GM23338 (cell line): ENCODE measurements at regions not wholly inside any gene's neighbourhood (a gene's known extent, or its start where the extent isn't known, plus 50 kb on each side); places are given as distances from the start of the nearest gene placed in this dataset.

ENCODE experiments used
- ATAC-seq: fragments of 200-7000 bp; cut with Tn5 transposase; 3 replicates; pipeline ENCODE4 v1.9.1; 2020
- DNase-seq: peaks from one replicate; pipeline ENCODE4 v3.0.0-alpha.2; 2015; ENCODE audit warnings: low spot score
- H2AFZ ChIP-seq: fragments of 200-600 bp; sonication (generic); 2 replicates; pipeline ENCODE4 v1.8.0; 2016; ENCODE audit warnings: antibody characterized with exemption, mild to moderate bottlenecking, moderate library complexity
- H3F3A ChIP-seq: fragments of 200-600 bp; sonication (generic); replicated peaks from 2 replicates; pipeline ENCODE4 v1.8.0; 2017; ENCODE audit warnings: antibody characterized with exemption, mixed run types, low read depth
- H3K27ac ChIP-seq: fragments of 200-600 bp; sonication (generic); 2 replicates; pipeline ENCODE4 v1.6.1; 2016; ENCODE audit warnings: low read depth
- H3K27me3 ChIP-seq: fragments of 200-600 bp; sonication (generic); 2 replicates; pipeline ENCODE4 v1.8.0; 2016; ENCODE audit warnings: mild to moderate bottlenecking, mixed run types, moderate library complexity; ENCODE audit not compliant: insufficient read depth
- H3K36me3 ChIP-seq: fragments of 200-600 bp; sonication (generic); 2 replicates; pipeline ENCODE4 v1.8.0; 2016; ENCODE audit warnings: mild to moderate bottlenecking; ENCODE audit not compliant: insufficient read depth
- H3K4me1 ChIP-seq: fragments of 200-600 bp; sonication (generic); 2 replicates; pipeline ENCODE4 v1.8.0; 2016; ENCODE audit warnings: mild to moderate bottlenecking, moderate library complexity; ENCODE audit not compliant: insufficient read depth
- H3K4me2 ChIP-seq: fragments of 200-600 bp; sonication (generic); 2 replicates; pipeline ENCODE4 v1.7.1; 2017; ENCODE audit warnings: mixed run types
- H3K4me3 ChIP-seq: fragments of 200-600 bp; sonication (generic); 2 replicates; pipeline ENCODE4 v1.6.1; 2016; ENCODE audit warnings: mixed run types
- H3K79me2 ChIP-seq: fragments of 200-600 bp; sonication (generic); replicated peaks from 2 replicates; pipeline ENCODE4 v1.8.0; 2017; ENCODE audit warnings: mild to moderate bottlenecking; ENCODE audit not compliant: insufficient read depth
- H3K9me2 ChIP-seq: fragments of 200-600 bp; sonication (generic); 2 replicates; pipeline ENCODE4 v1.8.0; 2017; ENCODE audit not compliant: insufficient read depth
- H4K20me1 ChIP-seq: fragments of 200-600 bp; sonication (generic); replicated peaks from 2 replicates; pipeline ENCODE4 v1.8.0; 2017; ENCODE audit warnings: mild to moderate bottlenecking; ENCODE audit not compliant: insufficient read depth
- H3K27ac Mint-ChIP-seq: 2 replicates; pipeline ENCODE4 v1.8.0; 2020; ENCODE audit warnings: inconsistent platforms, mild to moderate bottlenecking, moderate library complexity, mixed read lengths
- H3K27me3 Mint-ChIP-seq: 3 replicates; pipeline ENCODE4 v1.8.0; 2022; ENCODE audit warnings: low read depth, mild to moderate bottlenecking, moderate library complexity, mixed read lengths, inconsistent platforms; ENCODE audit not compliant: insufficient read depth, poor library complexity
- H3K36me3 Mint-ChIP-seq: 3 replicates; pipeline ENCODE4 v1.8.0; 2021; ENCODE audit warnings: low read depth, mild to moderate bottlenecking, inconsistent platforms, moderate library complexity, mixed read lengths
- H3K4me1 Mint-ChIP-seq: 3 replicates; pipeline ENCODE4 v1.8.0; 2020; ENCODE audit warnings: mild to moderate bottlenecking, inconsistent platforms, mixed read lengths
- H3K4me3 Mint-ChIP-seq: 3 replicates; pipeline ENCODE4 v1.8.0; 2021; ENCODE audit warnings: moderate library complexity, mild to moderate bottlenecking, inconsistent platforms, mixed read lengths
- H3K9me3 Mint-ChIP-seq: 3 replicates; pipeline ENCODE4 v1.8.0; 2020; ENCODE audit warnings: moderate library complexity, mild to moderate bottlenecking, inconsistent platforms, mixed read lengths
- CREB1 ChIP-seq: fragments of 250-450 bp; sonication (Bioruptor Pico); IDR thresholded peaks from 2 replicates; pipeline ENCODE4 v1.5.0; 2020; ENCODE audit warnings: low read depth, mild to moderate bottlenecking, moderate library complexity
- JUNB ChIP-seq: IDR thresholded peaks from one replicate; pipeline ENCODE4 v1.6.1; 2016; ENCODE audit warnings: antibody characterized with exemption; ENCODE audit not compliant: unreplicated experiment
- NANOG ChIP-seq: IDR thresholded peaks from 2 replicates; pipeline ENCODE4 v1.6.1; 2016; ENCODE audit warnings: antibody characterized with exemption, borderline replicate concordance
- POLR2AphosphoS5 ChIP-seq: IDR thresholded peaks from 2 replicates; pipeline ENCODE4 v1.6.1; 2016; ENCODE audit warnings: antibody characterized with exemption, low read depth
- STAT1 ChIP-seq: IDR thresholded peaks from one replicate; pipeline ENCODE4 v1.6.1; 2016; ENCODE audit warnings: antibody characterized with exemption; ENCODE audit not compliant: unreplicated experiment
- ZNF331 ChIP-seq: fragments of 250-450 bp; sonication (Bioruptor Pico); IDR thresholded peaks from 2 replicates; pipeline ENCODE4 v1.5.0; 2020; ENCODE audit warnings: low read depth, mild to moderate bottlenecking, moderate library complexity
- TF ChIP-seq, protein P1 (sequence below): IDR thresholded peaks from one replicate; pipeline ENCODE4 v1.6.1; 2018; ENCODE audit warnings: antibody characterized with exemption; ENCODE audit not compliant: unreplicated experiment
- TF ChIP-seq, protein P2 (sequence below): fragments of 250-450 bp; sonication (Bioruptor Pico); IDR thresholded peaks from 2 replicates; pipeline ENCODE4 v1.5.0; 2020; ENCODE audit warnings: mild to moderate bottlenecking, moderate library complexity

DNA sequence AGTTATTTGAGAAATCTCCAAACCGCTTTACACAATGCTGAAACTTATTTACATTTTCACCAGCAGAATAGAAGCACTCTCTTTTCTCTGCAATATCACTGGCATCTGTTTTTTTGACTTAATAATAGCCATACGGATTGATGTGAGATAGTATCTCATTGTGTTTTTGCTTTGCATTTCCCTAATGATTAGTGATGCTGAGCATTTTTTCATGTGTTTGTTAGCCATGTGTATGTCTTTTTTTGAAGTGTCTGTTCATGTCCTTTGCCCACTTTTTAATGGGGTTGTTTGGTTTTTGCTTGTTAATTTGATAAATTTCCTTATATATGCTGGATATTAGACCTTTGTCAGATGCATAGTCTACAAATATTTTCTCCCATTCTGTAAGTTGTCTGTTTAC lies 73.6 kb downstream of the FBXO5 start:
- Histone ChIP-seq H2AFZ (no peak overlapping the region), H3K79me2 (no peaks in the 10 kb centered on the region), H3K9me2 (peaks cover 7% of the 10 kb centered on the region; the same call in 1 of the 2 replicates), H4K20me1 (no peaks in the 10 kb centered on the region), H3K36me3 (no peaks in the 10 kb centered on the region), H3K4me3 (no peak overlapping the region), H3K27ac (no peak overlapping the region), H3K4me2 (no peak overlapping the region), H3F3A (no peaks in the 10 kb centered on the region), H3K27me3 (no peaks in the 10 kb centered on the region), H3K4me1 (peaks cover 4% of the 10 kb centered on the region; the same call in 1 of the 2 replicates)
- H3K36me3 Mint-ChIP-seq = no peaks in the 10 kb centered on the region
- no peak for ATAC-seq
- H3K4me3 Mint-ChIP-seq = no peak overlapping the region
- peaks cover 12% of the 10 kb centered on the region for H3K4me1 Mint-ChIP-seq
- no peak overlapping the region for H3K27ac Mint-ChIP-seq
- peaks cover under 1% of the 10 kb centered on the region for H3K27me3 Mint-ChIP-seq
- no peak for DNase-seq
- no peak for TF ChIP-seq ZNF331 (CRISPR knock-in tag)
- TF ChIP-seq CREB1 (CRISPR knock-in tag) = no peak
- TF ChIP-seq, protein P1, sequence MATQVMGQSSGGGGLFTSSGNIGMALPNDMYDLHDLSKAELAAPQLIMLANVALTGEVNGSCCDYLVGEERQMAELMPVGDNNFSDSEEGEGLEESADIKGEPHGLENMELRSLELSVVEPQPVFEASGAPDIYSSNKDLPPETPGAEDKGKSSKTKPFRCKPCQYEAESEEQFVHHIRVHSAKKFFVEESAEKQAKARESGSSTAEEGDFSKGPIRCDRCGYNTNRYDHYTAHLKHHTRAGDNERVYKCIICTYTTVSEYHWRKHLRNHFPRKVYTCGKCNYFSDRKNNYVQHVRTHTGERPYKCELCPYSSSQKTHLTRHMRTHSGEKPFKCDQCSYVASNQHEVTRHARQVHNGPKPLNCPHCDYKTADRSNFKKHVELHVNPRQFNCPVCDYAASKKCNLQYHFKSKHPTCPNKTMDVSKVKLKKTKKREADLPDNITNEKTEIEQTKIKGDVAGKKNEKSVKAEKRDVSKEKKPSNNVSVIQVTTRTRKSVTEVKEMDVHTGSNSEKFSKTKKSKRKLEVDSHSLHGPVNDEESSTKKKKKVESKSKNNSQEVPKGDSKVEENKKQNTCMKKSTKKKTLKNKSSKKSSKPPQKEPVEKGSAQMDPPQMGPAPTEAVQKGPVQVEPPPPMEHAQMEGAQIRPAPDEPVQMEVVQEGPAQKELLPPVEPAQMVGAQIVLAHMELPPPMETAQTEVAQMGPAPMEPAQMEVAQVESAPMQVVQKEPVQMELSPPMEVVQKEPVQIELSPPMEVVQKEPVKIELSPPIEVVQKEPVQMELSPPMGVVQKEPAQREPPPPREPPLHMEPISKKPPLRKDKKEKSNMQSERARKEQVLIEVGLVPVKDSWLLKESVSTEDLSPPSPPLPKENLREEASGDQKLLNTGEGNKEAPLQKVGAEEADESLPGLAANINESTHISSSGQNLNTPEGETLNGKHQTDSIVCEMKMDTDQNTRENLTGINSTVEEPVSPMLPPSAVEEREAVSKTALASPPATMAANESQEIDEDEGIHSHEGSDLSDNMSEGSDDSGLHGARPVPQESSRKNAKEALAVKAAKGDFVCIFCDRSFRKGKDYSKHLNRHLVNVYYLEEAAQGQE = no peak
- TF ChIP-seq, protein P2, sequence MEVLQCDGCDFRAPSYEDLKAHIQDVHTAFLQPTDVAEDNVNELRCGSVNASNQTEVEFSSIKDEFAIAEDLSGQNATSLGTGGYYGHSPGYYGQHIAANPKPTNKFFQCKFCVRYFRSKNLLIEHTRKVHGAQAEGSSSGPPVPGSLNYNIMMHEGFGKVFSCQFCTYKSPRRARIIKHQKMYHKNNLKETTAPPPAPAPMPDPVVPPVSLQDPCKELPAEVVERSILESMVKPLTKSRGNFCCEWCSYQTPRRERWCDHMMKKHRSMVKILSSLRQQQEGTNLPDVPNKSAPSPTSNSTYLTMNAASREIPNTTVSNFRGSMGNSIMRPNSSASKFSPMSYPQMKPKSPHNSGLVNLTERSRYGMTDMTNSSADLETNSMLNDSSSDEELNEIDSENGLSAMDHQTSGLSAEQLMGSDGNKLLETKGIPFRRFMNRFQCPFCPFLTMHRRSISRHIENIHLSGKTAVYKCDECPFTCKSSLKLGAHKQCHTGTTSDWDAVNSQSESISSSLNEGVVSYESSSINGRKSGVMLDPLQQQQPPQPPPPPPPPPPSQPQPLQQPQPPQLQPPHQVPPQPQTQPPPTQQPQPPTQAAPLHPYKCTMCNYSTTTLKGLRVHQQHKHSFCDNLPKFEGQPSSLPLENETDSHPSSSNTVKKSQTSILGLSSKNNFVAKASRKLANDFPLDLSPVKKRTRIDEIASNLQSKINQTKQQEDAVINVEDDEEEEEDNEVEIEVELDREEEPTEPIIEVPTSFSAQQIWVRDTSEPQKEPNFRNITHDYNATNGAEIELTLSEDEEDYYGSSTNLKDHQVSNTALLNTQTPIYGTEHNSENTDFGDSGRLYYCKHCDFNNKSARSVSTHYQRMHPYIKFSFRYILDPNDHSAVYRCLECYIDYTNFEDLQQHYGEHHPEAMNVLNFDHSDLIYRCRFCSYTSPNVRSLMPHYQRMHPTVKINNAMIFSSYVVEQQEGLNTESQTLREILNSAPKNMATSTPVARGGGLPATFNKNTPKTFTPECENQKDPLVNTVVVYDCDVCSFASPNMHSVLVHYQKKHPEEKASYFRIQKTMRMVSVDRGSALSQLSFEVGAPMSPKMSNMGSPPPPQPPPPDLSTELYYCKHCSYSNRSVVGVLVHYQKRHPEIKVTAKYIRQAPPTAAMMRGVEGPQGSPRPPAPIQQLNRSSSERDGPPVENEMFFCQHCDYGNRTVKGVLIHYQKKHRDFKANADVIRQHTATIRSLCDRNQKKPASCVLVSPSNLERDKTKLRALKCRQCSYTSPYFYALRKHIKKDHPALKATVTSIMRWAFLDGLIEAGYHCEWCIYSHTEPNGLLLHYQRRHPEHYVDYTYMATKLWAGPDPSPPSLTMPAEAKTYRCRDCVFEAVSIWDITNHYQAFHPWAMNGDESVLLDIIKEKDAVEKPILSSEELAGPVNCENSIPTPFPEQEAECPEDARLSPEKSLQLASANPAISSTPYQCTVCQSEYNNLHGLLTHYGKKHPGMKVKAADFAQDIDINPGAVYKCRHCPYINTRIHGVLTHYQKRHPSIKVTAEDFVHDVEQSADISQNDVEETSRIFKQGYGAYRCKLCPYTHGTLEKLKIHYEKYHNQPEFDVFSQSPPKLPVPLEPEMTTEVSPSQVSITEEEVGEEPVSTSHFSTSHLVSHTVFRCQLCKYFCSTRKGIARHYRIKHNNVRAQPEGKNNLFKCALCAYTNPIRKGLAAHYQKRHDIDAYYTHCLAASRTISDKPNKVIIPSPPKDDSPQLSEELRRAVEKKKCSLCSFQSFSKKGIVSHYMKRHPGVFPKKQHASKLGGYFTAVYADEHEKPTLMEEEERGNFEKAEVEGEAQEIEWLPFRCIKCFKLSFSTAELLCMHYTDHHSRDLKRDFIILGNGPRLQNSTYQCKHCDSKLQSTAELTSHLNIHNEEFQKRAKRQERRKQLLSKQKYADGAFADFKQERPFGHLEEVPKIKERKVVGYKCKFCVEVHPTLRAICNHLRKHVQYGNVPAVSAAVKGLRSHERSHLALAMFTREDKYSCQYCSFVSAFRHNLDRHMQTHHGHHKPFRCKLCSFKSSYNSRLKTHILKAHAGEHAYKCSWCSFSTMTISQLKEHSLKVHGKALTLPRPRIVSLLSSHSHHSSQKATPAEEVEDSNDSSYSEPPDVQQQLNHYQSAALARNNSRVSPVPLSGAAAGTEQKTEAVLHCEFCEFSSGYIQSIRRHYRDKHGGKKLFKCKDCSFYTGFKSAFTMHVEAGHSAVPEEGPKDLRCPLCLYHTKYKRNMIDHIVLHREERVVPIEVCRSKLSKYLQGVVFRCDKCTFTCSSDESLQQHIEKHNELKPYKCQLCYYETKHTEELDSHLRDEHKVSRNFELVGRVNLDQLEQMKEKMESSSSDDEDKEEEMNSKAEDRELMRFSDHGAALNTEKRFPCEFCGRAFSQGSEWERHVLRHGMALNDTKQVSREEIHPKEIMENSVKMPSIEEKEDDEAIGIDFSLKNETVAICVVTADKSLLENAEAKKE (CRISPR knock-in tag) = no peak
- no peak for TF ChIP-seq NANOG
- no peak for TF ChIP-seq JUNB
- TF ChIP-seq POLR2AphosphoS5 = no peak
- TF ChIP-seq STAT1 = no peak
- peaks cover 1% of the 10 kb centered on the region; the same call in 1 of the 3 replicates for H3K9me3 Mint-ChIP-seq
